ENCODE measurements at regions not wholly inside any gene's neighbourhood (a gene's known extent, or its start where the extent isn't known, plus 50 kb on each side); places are given as distances from the start of the nearest gene placed in this dataset.

GRCh38 chr20:63127700-63128364 lies 88.1 kb downstream of the YTHDF1 start:
- DNase-seq, result no peak

- no peak for DNase-seq
Observed at GRCh38 chr20:63126876-63127699, 88.8 kb downstream of the YTHDF1 start.

GRCh38 chr20:63125838-63126601 lies 89.9 kb downstream of the YTHDF1 start:
- no peak for DNase-seq

GRCh38 chr20:63125581-63125837 lies 90.4 kb downstream of the YTHDF1 start:
- DNase-seq, result no peak

GRCh38 chr20:63124782-63125580 lies 91.0 kb downstream of the YTHDF1 start:
- no peak for DNase-seq

GRCh38 chr20:63124092-63124781 lies 91.7 kb downstream of the YTHDF1 start:
- DNase-seq, result no peak

- DNase-seq, result no peak
Observed at GRCh38 chr20:63123331-63123741, 92.6 kb downstream of the YTHDF1 start.

GRCh38 chr20:63122626-63123025 lies 93.3 kb downstream of the YTHDF1 start:
- DNase-seq, result no peak

GRCh38 chr20:63121749-63122405 lies 94.1 kb downstream of the YTHDF1 start:
- DNase-seq, result no peak

GRCh38 chr20:63121246-63121645 lies 94.7 kb downstream of the YTHDF1 start:
- no peak for DNase-seq

- DNase-seq, result no peak
Observed at GRCh38 chr20:63120808-63121090, 95.2 kb downstream of the YTHDF1 start.

GRCh38 chr20:63119963-63120807 lies 95.7 kb downstream of the YTHDF1 start:
- no peak for DNase-seq

- DNase-seq, result no peak
Observed at GRCh38 chr20:63119121-63119962, 96.6 kb downstream of the YTHDF1 start.

GRCh38 chr20:63118303-63119120 lies 97.4 kb downstream of the YTHDF1 start:
- DNase-seq, result no peak

- DNase-seq, result no peak
Observed at GRCh38 chr20:63117661-63118302, 98.1 kb downstream of the YTHDF1 start.

GRCh38 chr20:63117151-63117550 lies 98.8 kb downstream of the YTHDF1 start:
- no peak for DNase-seq

- DNase-seq, result peak; percentile 63
Observed at GRCh38 chr20:63116412-63117106, 99.4 kb downstream of the YTHDF1 start.
